ENCODE measurements at regions not wholly inside any gene's neighbourhood (a gene's known extent, or its start where the extent isn't known, plus 50 kb on each side); places are given as distances from the start of the nearest gene placed in this dataset.
"Not testable (repeated sequence)": the region's sequence is repeated elsewhere in the genome, so short reads cannot be mapped to it uniquely, and the experiment has no call there.

DNA sequence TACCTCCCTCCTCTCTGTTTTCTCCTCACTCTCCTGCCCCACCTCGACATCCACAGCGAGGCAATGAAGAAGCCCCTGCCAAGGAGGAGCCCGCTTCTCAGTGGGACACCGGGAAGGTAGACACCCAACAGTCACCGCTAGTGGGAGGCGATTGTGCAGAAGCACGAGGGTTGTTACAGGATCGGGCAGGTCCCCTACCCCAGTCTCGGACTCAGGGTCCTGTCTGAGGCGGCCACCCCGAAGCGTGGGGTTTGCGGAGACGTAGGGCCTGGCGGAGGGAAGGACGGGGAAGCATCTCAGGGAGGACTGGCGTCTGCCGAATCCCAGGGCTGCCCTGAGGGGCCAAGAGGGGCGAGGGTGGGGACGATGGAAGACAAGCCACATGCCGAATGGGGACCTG lies 96.9 kb upstream of the SAMD11 start:
- TF ChIP-seq, protein P1, sequence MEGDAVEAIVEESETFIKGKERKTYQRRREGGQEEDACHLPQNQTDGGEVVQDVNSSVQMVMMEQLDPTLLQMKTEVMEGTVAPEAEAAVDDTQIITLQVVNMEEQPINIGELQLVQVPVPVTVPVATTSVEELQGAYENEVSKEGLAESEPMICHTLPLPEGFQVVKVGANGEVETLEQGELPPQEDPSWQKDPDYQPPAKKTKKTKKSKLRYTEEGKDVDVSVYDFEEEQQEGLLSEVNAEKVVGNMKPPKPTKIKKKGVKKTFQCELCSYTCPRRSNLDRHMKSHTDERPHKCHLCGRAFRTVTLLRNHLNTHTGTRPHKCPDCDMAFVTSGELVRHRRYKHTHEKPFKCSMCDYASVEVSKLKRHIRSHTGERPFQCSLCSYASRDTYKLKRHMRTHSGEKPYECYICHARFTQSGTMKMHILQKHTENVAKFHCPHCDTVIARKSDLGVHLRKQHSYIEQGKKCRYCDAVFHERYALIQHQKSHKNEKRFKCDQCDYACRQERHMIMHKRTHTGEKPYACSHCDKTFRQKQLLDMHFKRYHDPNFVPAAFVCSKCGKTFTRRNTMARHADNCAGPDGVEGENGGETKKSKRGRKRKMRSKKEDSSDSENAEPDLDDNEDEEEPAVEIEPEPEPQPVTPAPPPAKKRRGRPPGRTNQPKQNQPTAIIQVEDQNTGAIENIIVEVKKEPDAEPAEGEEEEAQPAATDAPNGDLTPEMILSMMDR (IDR thresholded peaks at IDR 0.05): not testable (repeated sequence)
- TF ChIP-seq POLR2A (IDR thresholded peaks at IDR 0.05): not testable (repeated sequence)

Data from testis (tissue), 2 donors.